GM12878 (cell line): ENCODE measurements at regions not wholly inside any gene's neighbourhood (a gene's known extent, or its start where the extent isn't known, plus 50 kb on each side); places are given as distances from the start of the nearest gene placed in this dataset.

Experiments
- ATAC-seq: fragments of 200-7000 bp; cut with Tn5 transposase; 3 replicates; pipeline ENCODE4 v1.9.1; 2020; ENCODE audit warnings: mild to moderate bottlenecking, moderate library complexity
- BruUV-seq: library from RNA; stranded (reverse); fragments of 400-500 nt; replicated peaks from 2 replicates; lab custom pipeline; 2021; lab: Mats Ljungman, UMichigan
- CTCF ChIA-PET: fragments of 300-600 bp; sonication (Branson Sonifier 250); formaldehyde crosslinking; extraction: SDS; loops from one replicate; lab custom pipeline; 2021; ENCODE audit warnings: inconsistent platforms; lab: Yijun Ruan, JAX
- POLR2A ChIA-PET: fragments of 350-600 bp; formaldehyde crosslinking; extraction: SDS; loops from one replicate; lab custom pipeline; 2021; ENCODE audit warnings: inconsistent platforms; lab: Charles Lee
- RAD21 ChIA-PET: fragments of 300-600 bp; sonication (Branson Sonifier 250); formaldehyde crosslinking; loops from one replicate; lab custom pipeline; 2023; ENCODE audit warnings: antibody characterized with exemption; ENCODE audit not compliant: unreplicated experiment; lab: Charles Lee
- SMC1A ChIA-PET: fragments of 300-600 bp; sonication (Branson Sonifier 250); formaldehyde crosslinking; loops from one replicate; lab custom pipeline; 2023; ENCODE audit not compliant: unreplicated experiment, uncharacterized antibody; lab: Charles Lee
- DNase-seq: peaks from one replicate; pipeline ENCODE4 v3.0.0-alpha.2; 2011; ENCODE audit warnings: low read depth, low spot score
- FAIRE-seq: peaks from 3 replicates; lab custom pipeline; 2011; peaks lifted over from hg19 to GRCh38; lab: Jason Lieb, UNC
- H2AFZ ChIP-seq: 2 replicates; pipeline ENCODE4 v1.6.0; 2011; ENCODE audit warnings: low read depth, low read length, control low read depth; ENCODE audit not compliant: control insufficient read depth
- H3K27ac ChIP-seq: 2 replicates; pipeline ENCODE4 v1.5.1; 2011; ENCODE audit warnings: control low read depth; ENCODE audit not compliant: control insufficient read depth, insufficient read depth
- H3K27me3 ChIP-seq, 2 experiments: replicated peaks in 1 of 2; 2 replicates each; pipeline versions ENCODE4 v1.6.0 to v1.6.1; 2011; ENCODE audit warnings: low read length in 1 of 2; ENCODE audit not compliant: control insufficient read depth in 2 of 2, insufficient read depth in 2 of 2
- H3K36me3 ChIP-seq, 2 experiments: 2 replicates each; pipeline ENCODE4 v1.5.1; 2011; ENCODE audit warnings: low read length in 1 of 2; ENCODE audit not compliant: control insufficient read depth in 2 of 2, insufficient read depth in 2 of 2
- H3K4me1 ChIP-seq: 2 replicates; pipeline ENCODE4 v1.6.1; 2011; ENCODE audit warnings: mild to moderate bottlenecking, low read length, moderate library complexity, mixed read lengths; ENCODE audit not compliant: control insufficient read depth, insufficient read depth
- H3K4me2 ChIP-seq: 2 replicates; pipeline ENCODE4 v1.6.0; 2011; ENCODE audit warnings: control low read depth; ENCODE audit not compliant: control insufficient read depth, insufficient read depth
- H3K4me3 ChIP-seq: fragments of 200-600 bp; sonication (generic); 2 replicates; pipeline ENCODE4 v1.5.1; 2016
- H3K79me2 ChIP-seq: 2 replicates; pipeline ENCODE4 v1.6.0; 2011; ENCODE audit warnings: low read length; ENCODE audit not compliant: control insufficient read depth, insufficient read depth
- H3K9ac ChIP-seq: 2 replicates; pipeline ENCODE4 v1.8.0; 2011; ENCODE audit warnings: low read length, control low read depth, mixed read lengths; ENCODE audit not compliant: control insufficient read depth, insufficient read depth
- H3K9me3 ChIP-seq: replicated peaks from 3 replicates; pipeline ENCODE4 v1.5.1; 2011; ENCODE audit warnings: mild to moderate bottlenecking, low read length; ENCODE audit not compliant: control insufficient read depth, insufficient read depth
- H4K20me1 ChIP-seq: 2 replicates; pipeline ENCODE4 v1.6.0; 2011; ENCODE audit not compliant: control insufficient read depth, insufficient read depth
- BCL11A ChIP-seq: IDR thresholded peaks from 2 replicates; pipeline ENCODE4 v1.6.1; 2011; ENCODE audit warnings: low read depth, low read length
- CBFB ChIP-seq: IDR thresholded peaks from 2 replicates; pipeline ENCODE4 v1.6.1; 2016; ENCODE audit warnings: antibody characterized with exemption, low read depth
- GATAD2B ChIP-seq: fragments of 450-650 bp; conservative IDR thresholded peaks from 2 replicates; pipeline ENCODE4 v1.6.1; 2017; ENCODE audit warnings: low read depth, mild to moderate bottlenecking, moderate library complexity
- HCFC1 ChIP-seq: fragments of 150-350 bp; IDR thresholded peaks from 2 replicates; pipeline ENCODE4 v1.6.1; 2014; ENCODE audit warnings: low read length
- HDGF ChIP-seq: fragments of 450-650 bp; IDR thresholded peaks from 2 replicates; pipeline ENCODE4 v1.6.1; 2016; ENCODE audit warnings: antibody characterized with exemption
- NFXL1 ChIP-seq: fragments of 450-650 bp; IDR thresholded peaks from 2 replicates; pipeline ENCODE4 v1.6.1; 2017; ENCODE audit warnings: antibody characterized with exemption, mild to moderate bottlenecking, borderline replicate concordance
- NR2C1 ChIP-seq: fragments of 450-650 bp; IDR thresholded peaks from 2 replicates; pipeline ENCODE4 v1.6.1; 2017; ENCODE audit warnings: antibody characterized with exemption, mild to moderate bottlenecking, moderate library complexity
- PBX3 ChIP-seq: IDR thresholded peaks from 2 replicates; pipeline ENCODE4 v1.6.1; 2011; ENCODE audit warnings: mild to moderate bottlenecking, low read depth, low read length, moderate library complexity; ENCODE audit not compliant: insufficient replicate concordance
- RAD51 ChIP-seq: fragments of 450-650 bp; IDR thresholded peaks from 2 replicates; pipeline ENCODE4 v1.6.1; 2016; ENCODE audit warnings: moderate library complexity, mild to moderate bottlenecking, inconsistent platforms
- SMAD5 ChIP-seq: IDR thresholded peaks from 2 replicates; pipeline ENCODE4 v1.6.1; 2016; ENCODE audit warnings: antibody characterized with exemption, low read depth
- SMARCA5 ChIP-seq: fragments of 450-650 bp; IDR thresholded peaks from 2 replicates; pipeline ENCODE4 v1.6.1; 2017; ENCODE audit warnings: mild to moderate bottlenecking
- SMC3 ChIP-seq: IDR thresholded peaks from 2 replicates; pipeline ENCODE4 v1.6.1; 2011; ENCODE audit warnings: low read length, improper control_type of control experiment, borderline replicate concordance
- WGBS: methylation state at CpG from one replicate; pipeline ENCODE4 v1.1.6; 2016; ENCODE audit warnings: low lambda C conversion rate; ENCODE audit not compliant: insufficient replicate concordance, insufficient coverage; ENCODE audit errors: missing lambda C conversion rate; 5-methylcytosine and 5-hydroxymethylcytosine counted together
- in situ Hi-C: fragments of 300-500 bp; cut with MboI; formaldehyde crosslinking; loops from 9 replicates; pipeline ENCODE4 v1.14.3; 2018; ENCODE audit warnings: mixed read lengths
- intact Hi-C: fragments of 100-400 bp; cut with micrococcal nuclease; formaldehyde crosslinking; loops from one replicate; pipeline ENCODE4 v1.14.2; 2022; ENCODE audit not compliant: unreplicated experiment

GRCh38 chr5:98053170-98053569 is 720.3 kb upstream of the RGMB start:
- no peak overlapping the region for H3K9ac ChIP-seq
- ChIA-PET RAD21 (no interaction called here), SMC1A (no interaction called here), CTCF (interaction anchor here (0.7 to 1.5 kb wide), 3 partner anchors 11 to 129 kb away, joined by 3 read pairs; no protein-coding TSS in a partner anchor), POLR2A (interaction anchor here (0.6 kb wide), 1 partner anchor 112 kb away, joined by 6 read pairs; no protein-coding TSS in a partner anchor)
- ATAC-seq (no peak), FAIRE-seq (no peak), DNase-seq (no peak)
- H3K4me1 ChIP-seq, result no peaks in the 10 kb centered on the region
- no peak overlapping the region for H3K4me2 ChIP-seq
- H3K27me3 ChIP-seq, result no peaks in the 10 kb centered on the region
- WGBS, result 0% methylated on average over 2 of the region's 2 CpGs
- intact Hi-C loops, result no loop called here
- no peak overlapping the region for H2AFZ ChIP-seq
- no peak overlapping the region for H3K4me3 ChIP-seq
- no peaks in the 10 kb centered on the region for H4K20me1 ChIP-seq
- TF ChIP-seq NR2C1 (no peak), CBFB (no peak)
- no peaks in the 10 kb centered on the region for H3K36me3 ChIP-seq
- H3K9me3 ChIP-seq, result no peaks in the 10 kb centered on the region
- BruUV-seq, result no TSS peak
- in situ Hi-C loops, result no loop called here
- H3K79me2 ChIP-seq, result no peaks in the 10 kb centered on the region
- no peak overlapping the region for H3K27ac ChIP-seq

DNA sequence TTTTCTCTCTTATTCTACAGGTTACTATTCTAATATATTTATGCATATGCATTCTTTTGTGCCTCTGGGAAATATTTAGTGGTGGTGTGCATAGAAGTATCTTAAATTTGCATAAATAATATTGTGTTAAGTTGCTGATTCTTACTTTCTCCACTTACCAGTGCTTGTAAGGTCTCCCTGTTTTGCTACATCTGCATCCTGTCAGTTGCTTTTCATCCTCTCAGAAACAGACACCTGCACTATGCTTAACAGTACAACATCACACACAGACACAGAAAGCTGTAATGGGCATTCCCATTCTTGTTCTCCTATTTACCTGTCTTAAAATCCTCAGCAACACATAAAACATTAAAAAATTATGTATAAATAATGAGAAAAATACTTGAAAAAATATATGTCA is 713.3 kb upstream of the RGMB start:
- POLR2A ChIA-PET, result no interaction called here
- H3K36me3 ChIP-seq, result no peaks in the 10 kb centered on the region

More for the DNA sequence above, 713.3 kb upstream of the RGMB start:
- in situ Hi-C loops, result no loop called here
- Histone ChIP-seq H3K79me2 (no peaks in the 10 kb centered on the region), H2AFZ (no peak overlapping the region), H3K27ac (no peak overlapping the region), H4K20me1 (no peaks in the 10 kb centered on the region), H3K9ac (no peak overlapping the region), H3K4me3 (no peak overlapping the region), H3K27me3 (no peaks in the 10 kb centered on the region), H3K4me2 (no peak overlapping the region), H3K9me3 (no peaks in the 10 kb centered on the region), H3K4me1 (no peaks in the 10 kb centered on the region)
- RAD21 ChIA-PET, result no interaction called here
- FAIRE-seq, result no peak
- intact Hi-C loops, result no loop called here
- ATAC-seq, result no peak
- no peak for DNase-seq
- TF ChIP-seq HCFC1, result no peak
- no peak for TF ChIP-seq BCL11A
- TF ChIP-seq SMARCA5, result no peak
- TF ChIP-seq GATAD2B, result no peak
- no peak for TF ChIP-seq SMC3
- TF ChIP-seq NFXL1, result no peak
- TF ChIP-seq RAD51, result no peak
- TF ChIP-seq HDGF, result no peak
- TF ChIP-seq SMAD5, result no peak
- no peak for TF ChIP-seq PBX3
- SMC1A ChIA-PET, result no interaction called here
- BruUV-seq, result no TSS peak
- CTCF ChIA-PET, result no interaction called here
